GM13977 (cell line): ENCODE measurements at regions not wholly inside any gene's neighbourhood (a gene's known extent, or its start where the extent isn't known, plus 50 kb on each side); places are given as distances from the start of the nearest gene placed in this dataset.
A peak's percentile ranks its signal among the peaks of the same experiment; 100 is the strongest.

Experiments used
- DNase-seq: peaks from one replicate; pipeline ENCODE4 v3.0.0; 2012; ENCODE audit warnings: low spot score
- in situ Hi-C: fragments of 300-500 bp; cut with MboI; formaldehyde crosslinking; loops from one replicate; pipeline ENCODE4 v1.12.0; 2022; ENCODE audit warnings: low sequenced_read_pairs, low pct_unique_long_range_greater_than_20kb, mixed read lengths, inconsistent platforms; ENCODE audit not compliant: unreplicated experiment
- TF ChIP-seq, protein P1 (sequence below): IDR thresholded peaks from 2 replicates; pipeline ENCODE4 v1.5.1; 2012; ENCODE audit warnings: mild to moderate bottlenecking, control low read depth; ENCODE audit not compliant: insufficient read depth; ENCODE audit errors: extremely low read depth, missing control alignments

DNA sequence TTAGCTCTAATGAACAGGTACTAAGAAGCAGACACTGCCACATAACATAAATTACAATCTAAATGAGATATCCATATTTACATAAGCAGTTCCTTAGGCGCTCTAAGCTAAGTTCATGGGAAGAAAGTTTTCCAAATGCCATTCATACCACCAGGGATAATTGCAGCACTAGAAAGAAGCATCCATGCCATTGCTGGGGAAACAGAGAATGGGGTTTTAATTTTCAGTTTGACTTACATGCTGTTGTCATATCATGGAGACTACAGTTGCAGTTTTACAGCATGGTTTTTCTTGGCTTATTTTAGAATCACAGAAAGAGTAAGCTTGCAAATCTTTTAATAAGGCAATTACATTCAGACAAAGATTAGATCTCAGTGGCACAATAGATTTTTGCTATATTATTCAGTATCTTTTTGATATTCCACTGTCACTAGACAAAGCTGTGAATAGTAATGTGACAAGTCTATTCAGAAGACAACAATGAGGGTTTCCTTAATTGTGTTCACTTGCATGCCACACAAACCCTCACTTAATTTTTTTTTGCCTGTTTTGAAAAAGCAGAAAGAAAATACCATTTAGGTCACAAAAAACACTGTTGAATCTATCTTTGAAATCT is 108.4 kb upstream of the ELAVL2 start:
- in situ Hi-C loops, result no loop called here
- no peak for DNase-seq
- TF ChIP-seq, protein P1, sequence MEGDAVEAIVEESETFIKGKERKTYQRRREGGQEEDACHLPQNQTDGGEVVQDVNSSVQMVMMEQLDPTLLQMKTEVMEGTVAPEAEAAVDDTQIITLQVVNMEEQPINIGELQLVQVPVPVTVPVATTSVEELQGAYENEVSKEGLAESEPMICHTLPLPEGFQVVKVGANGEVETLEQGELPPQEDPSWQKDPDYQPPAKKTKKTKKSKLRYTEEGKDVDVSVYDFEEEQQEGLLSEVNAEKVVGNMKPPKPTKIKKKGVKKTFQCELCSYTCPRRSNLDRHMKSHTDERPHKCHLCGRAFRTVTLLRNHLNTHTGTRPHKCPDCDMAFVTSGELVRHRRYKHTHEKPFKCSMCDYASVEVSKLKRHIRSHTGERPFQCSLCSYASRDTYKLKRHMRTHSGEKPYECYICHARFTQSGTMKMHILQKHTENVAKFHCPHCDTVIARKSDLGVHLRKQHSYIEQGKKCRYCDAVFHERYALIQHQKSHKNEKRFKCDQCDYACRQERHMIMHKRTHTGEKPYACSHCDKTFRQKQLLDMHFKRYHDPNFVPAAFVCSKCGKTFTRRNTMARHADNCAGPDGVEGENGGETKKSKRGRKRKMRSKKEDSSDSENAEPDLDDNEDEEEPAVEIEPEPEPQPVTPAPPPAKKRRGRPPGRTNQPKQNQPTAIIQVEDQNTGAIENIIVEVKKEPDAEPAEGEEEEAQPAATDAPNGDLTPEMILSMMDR, result no peak

DNA sequence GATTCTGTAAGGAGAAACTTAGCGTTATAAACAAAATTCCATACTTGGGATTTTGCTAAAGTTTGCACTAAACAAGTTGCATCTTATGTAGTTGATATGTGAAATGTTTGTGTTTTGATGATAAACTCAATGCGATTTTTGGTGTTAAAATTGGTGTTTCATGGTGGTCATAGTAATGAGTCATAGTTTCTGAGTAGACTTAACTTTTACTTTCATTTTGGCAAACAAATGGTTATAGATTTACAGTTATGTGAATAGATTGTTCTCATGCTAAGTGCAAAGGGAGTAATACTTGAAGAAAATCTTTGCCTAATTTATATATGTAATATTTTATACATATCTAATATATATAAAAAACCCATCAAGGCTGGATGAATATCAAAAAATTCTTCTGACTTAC is 107.3 kb upstream of the ELAVL2 start:
- in situ Hi-C loops, result no loop called here
- no peak for DNase-seq
- TF ChIP-seq, protein P1, result no peak

DNA sequence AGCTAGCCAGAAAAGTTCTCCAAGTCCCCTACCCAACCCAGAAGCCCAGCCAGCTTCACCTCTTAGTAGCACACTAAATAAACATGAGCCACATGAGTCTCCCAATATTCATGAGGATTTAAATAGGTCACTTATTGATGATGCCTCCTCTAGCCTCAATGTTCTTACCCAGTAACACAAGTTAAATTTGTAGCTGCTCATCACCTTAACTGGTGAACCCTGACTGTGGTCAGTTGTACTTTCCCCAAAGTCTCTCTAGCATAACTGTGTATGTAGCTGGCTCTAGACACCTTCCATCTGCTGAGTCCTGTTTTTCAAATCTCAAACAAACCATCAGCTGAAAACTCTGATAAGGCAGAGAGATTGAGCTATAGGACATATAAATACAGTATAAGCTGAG is 100.3 kb upstream of the ELAVL2 start:
- TF ChIP-seq, protein P1, result no peak
- DNase-seq, result peak; percentile 20
- in situ Hi-C loops, result no loop called here

DNA sequence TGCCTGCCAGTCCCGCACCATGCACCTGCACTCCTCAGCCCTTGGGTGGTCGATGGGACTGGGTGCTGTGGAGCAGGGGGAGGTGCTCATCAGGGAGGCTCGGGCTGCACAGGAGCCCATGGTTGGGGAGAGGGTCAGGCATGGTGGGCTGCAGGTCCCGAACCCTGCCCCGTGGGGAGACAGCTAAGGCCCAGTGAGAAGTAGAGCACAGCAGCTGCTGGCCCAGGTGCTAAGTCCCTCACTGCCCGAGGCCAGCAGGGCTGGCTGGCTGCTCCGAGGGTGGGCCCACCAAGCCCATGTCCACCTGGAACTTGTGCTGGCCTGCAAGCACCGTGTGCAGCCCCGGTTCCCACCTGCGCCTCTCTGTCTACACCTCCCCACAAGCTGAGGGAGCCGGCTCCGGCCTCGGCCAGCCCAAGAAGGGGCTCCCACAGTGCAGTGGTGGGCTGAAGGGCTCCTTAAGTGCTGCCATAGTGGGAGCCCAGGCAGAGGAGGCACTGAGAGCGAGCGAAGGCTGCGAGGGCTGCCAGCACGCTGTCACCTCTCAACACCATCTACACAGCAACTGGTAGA is 88.5 kb upstream of the ELAVL2 start:
- in situ Hi-C loops, result no loop called here
- no peak for DNase-seq
- TF ChIP-seq, protein P1, result no peak

DNA sequence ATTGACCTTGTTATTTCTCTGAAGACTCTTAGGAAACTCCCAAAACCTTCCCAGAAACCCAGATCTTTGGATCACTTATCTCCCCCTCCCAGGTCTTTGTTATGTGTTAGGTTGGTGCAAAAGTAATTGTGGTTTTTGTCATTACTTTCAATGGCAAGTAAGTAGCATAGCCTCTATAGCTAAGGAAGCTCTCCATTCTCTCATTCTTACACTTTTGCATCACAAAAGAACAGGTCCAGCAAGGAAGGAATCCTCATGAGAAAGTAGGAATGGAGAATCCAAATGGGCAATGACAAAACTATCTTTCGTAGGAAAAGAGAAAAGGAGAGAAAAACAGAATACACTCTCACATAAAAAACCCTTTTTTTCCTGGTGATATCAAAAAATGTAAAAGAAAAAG is 81.3 kb upstream of the ELAVL2 start:
- TF ChIP-seq, protein P1, result no peak
- in situ Hi-C loops, result no loop called here
- no peak for DNase-seq

DNA sequence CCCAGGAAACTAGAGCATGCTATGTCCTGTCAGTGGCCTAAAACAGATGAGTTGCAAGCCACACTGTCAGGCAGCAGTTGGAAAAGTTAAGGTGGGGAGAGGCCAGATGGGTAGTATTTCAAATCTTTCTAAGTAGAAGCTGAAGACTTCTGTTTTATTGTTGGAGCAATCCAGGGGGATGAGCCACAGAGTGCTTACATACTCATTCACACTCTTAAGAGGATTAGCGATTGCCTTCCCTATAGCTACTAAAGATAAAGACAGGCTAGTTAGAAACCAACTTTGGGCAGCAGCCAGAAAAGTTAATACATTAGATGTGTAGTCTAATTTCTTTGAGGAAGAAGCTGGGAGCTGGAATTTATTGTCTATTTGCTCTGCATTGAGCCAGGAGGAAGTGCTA is 61.7 kb upstream of the ELAVL2 start:
- no peak for DNase-seq
- TF ChIP-seq, protein P1, result no peak
- in situ Hi-C loops, result no loop called here
